HepG2 (cell line): ENCODE measurements at regions not wholly inside any gene's neighbourhood (a gene's known extent, or its start where the extent isn't known, plus 50 kb on each side); places are given as distances from the start of the nearest gene placed in this dataset.

Experiments used
- ATAC-seq: fragments of 200-7000 bp; cut with Tn5 transposase; 3 replicates; pipeline ENCODE4 v1.9.1; 2020; ENCODE audit warnings: mild to moderate bottlenecking, moderate library complexity
- BruUV-seq: library from RNA; stranded (reverse); fragments of 400-500 nt; replicated peaks from 2 replicates; lab custom pipeline; 2021; lab: Mats Ljungman, UMichigan
- CTCF ChIA-PET: fragments of 300-600 bp; formaldehyde crosslinking; extraction: SDS; loops from one replicate; lab custom pipeline; 2021; ENCODE audit warnings: low total read pairs, inconsistent platforms, low intra/inter-chr PET ratio; lab: Yijun Ruan, JAX
- POLR2A ChIA-PET: fragments of 350-600 bp; sonication (Branson Sonifier 250); formaldehyde crosslinking; loops from one replicate; lab custom pipeline; 2020; ENCODE audit warnings: antibody characterized with exemption, inconsistent platforms; lab: Yijun Ruan, JAX
- DNase-seq: peaks from one replicate; pipeline ENCODE4 v3.0.0-alpha.2; 2015; ENCODE audit warnings: low spot score
- FAIRE-seq: peaks from 3 replicates; lab custom pipeline; 2011; peaks lifted over from hg19 to GRCh38; lab: Jason Lieb, UNC
- H2AFZ ChIP-seq: one replicate; pipeline ENCODE4 v1.6.1; 2011; ENCODE audit warnings: low read length, inconsistent platforms
- H3K27ac ChIP-seq: fragments of 300-600 bp; 3 replicates; pipeline ENCODE4 v1.8.0; 2011; ENCODE audit warnings: mixed run types, mild to moderate bottlenecking, mixed read lengths, low read length, inconsistent platforms; ENCODE audit not compliant: insufficient read depth; ENCODE audit errors: extremely low read length
- H3K27me3 ChIP-seq, 2 experiments: fragments of 200-600 bp in 1 of 2; 2 replicates in 1 of 2; 3 replicates in 1 of 2; pipeline versions ENCODE4 v1.6.0 to v1.8.0; 2011; ENCODE audit warnings: low read length in 2 of 2, mild to moderate bottlenecking in 2 of 2, moderate library complexity in 2 of 2, inconsistent platforms in 1 of 2; ENCODE audit not compliant: insufficient read depth in 2 of 2, control insufficient read depth in 1 of 2
- H3K36me3 ChIP-seq, 2 experiments: fragments of 200-600 bp in 1 of 2; replicated peaks in 1 of 2; 2 replicates in 1 of 2; 3 replicates in 1 of 2; pipeline versions ENCODE4 v1.5.1 to v1.8.0; 2011; ENCODE audit warnings: low read length in 2 of 2, inconsistent platforms in 1 of 2; ENCODE audit not compliant: insufficient read depth in 2 of 2, control insufficient read depth in 1 of 2
- H3K4me1 ChIP-seq: 2 replicates; pipeline ENCODE4 v1.5.1; 2012; ENCODE audit warnings: low read length, inconsistent platforms; ENCODE audit not compliant: insufficient read depth
- H3K4me2 ChIP-seq: 2 replicates; pipeline ENCODE4 v1.6.0; 2011; ENCODE audit warnings: low read depth, low read length, inconsistent platforms
- H3K4me3 ChIP-seq, 3 experiments: fragments of 200-600 bp in 1 of 3; sonication (generic), shearing (Covaris generic) in 1 of 3; replicated peaks in 1 of 3; 2 replicates each; pipeline ENCODE4 v1.5.1; 2011 to 2016; ENCODE audit warnings: low read length in 3 of 3, inconsistent platforms in 2 of 3, low read depth in 2 of 3, mild to moderate bottlenecking in 2 of 3, control low read depth in 1 of 3, mixed read lengths in 1 of 3; ENCODE audit not compliant: insufficient read depth in 1 of 3
- H3K79me2 ChIP-seq: one replicate; pipeline ENCODE4 v1.6.1; 2011; ENCODE audit warnings: low read length, inconsistent platforms; ENCODE audit not compliant: insufficient read depth
- H3K9ac ChIP-seq: 2 replicates; pipeline ENCODE4 v1.6.0; 2011; ENCODE audit warnings: mild to moderate bottlenecking, low read depth, low read length, inconsistent platforms; ENCODE audit not compliant: insufficient read depth
- H3K9me3 ChIP-seq: 2 replicates; pipeline ENCODE4 v1.5.1; 2012; ENCODE audit warnings: mild to moderate bottlenecking, low read length
- H4K20me1 ChIP-seq: 2 replicates; pipeline ENCODE4 v1.6.0; 2011; ENCODE audit warnings: inconsistent platforms, mild to moderate bottlenecking, low read length, moderate library complexity; ENCODE audit not compliant: insufficient read depth
- ATF2 ChIP-seq: sonication (generic); formaldehyde crosslinking; IDR thresholded peaks from 2 replicates; pipeline ENCODE4 v1.4.0; 2020; ENCODE audit warnings: missing genetic modification reagents
- FOXM1 ChIP-seq: sonication (generic); formaldehyde crosslinking; IDR thresholded peaks from 2 replicates; pipeline ENCODE4 v1.5.0; 2020; ENCODE audit warnings: missing genetic modification reagents
- MIER3 ChIP-seq: IDR thresholded peaks from 2 replicates; pipeline ENCODE4 v1.6.1; 2016; ENCODE audit warnings: missing compliant biosample characterization, borderline replicate concordance
- RCOR2 ChIP-seq: IDR thresholded peaks from 2 replicates; pipeline ENCODE4 v1.6.1; 2016; ENCODE audit warnings: missing biosample characterization, missing genetic modification reagents
- RERE ChIP-seq: IDR thresholded peaks from 2 replicates; pipeline ENCODE4 v1.6.1; 2016; ENCODE audit warnings: low read depth, missing genetic modification reagents, missing compliant biosample characterization
- SP140L ChIP-seq: sonication (generic); formaldehyde crosslinking; IDR thresholded peaks from 2 replicates; pipeline ENCODE4 v1.4.0; 2020; ENCODE audit warnings: missing genetic modification reagents, borderline replicate concordance
- TCF7 ChIP-seq: sonication (generic); IDR thresholded peaks from 2 replicates; pipeline ENCODE4 v1.6.1; 2016; ENCODE audit warnings: antibody characterized with exemption, low read depth
- ZBTB26 ChIP-seq: IDR thresholded peaks from 2 replicates; pipeline ENCODE4 v1.6.1; 2016; ENCODE audit warnings: missing compliant biosample characterization, missing genetic modification reagents, borderline replicate concordance
- ZBTB7A ChIP-seq: sonication (generic); formaldehyde crosslinking; IDR thresholded peaks from 2 replicates; pipeline ENCODE4 v1.8.0; 2022; ENCODE audit warnings: mild to moderate bottlenecking, missing genetic modification reagents
- ZFX ChIP-seq: sonication (generic); formaldehyde crosslinking; IDR thresholded peaks from 2 replicates; pipeline ENCODE4 v1.4.0; 2020; ENCODE audit warnings: mild to moderate bottlenecking, low read depth, missing genetic modification reagents, moderate library complexity
- ZNF263 ChIP-seq: sonication (generic); formaldehyde crosslinking; IDR thresholded peaks from 2 replicates; pipeline ENCODE4 v1.4.0; 2020; ENCODE audit warnings: missing genetic modification reagents
- ZNF451 ChIP-seq: sonication (generic); formaldehyde crosslinking; IDR thresholded peaks from 2 replicates; pipeline ENCODE4 v1.5.0; 2020; ENCODE audit warnings: mild to moderate bottlenecking, missing genetic modification reagents
- ZNF503 ChIP-seq: sonication (generic); formaldehyde crosslinking; IDR thresholded peaks from 2 replicates; pipeline ENCODE4 v1.4.0; 2020; ENCODE audit warnings: missing genetic modification reagents
- ZNF572 ChIP-seq: sonication (generic); formaldehyde crosslinking; IDR thresholded peaks from 2 replicates; pipeline ENCODE4 v1.5.1; 2020; ENCODE audit warnings: mild to moderate bottlenecking, missing genetic modification reagents
- WGBS: methylation state at CpG from one replicate; pipeline ENCODE4 v1.1.6; 2017; ENCODE audit warnings: low lambda C conversion rate; 5-methylcytosine and 5-hydroxymethylcytosine counted together
- in situ Hi-C: cut with HindIII; loops from 2 replicates; pipeline ENCODE4 v1.10.0; 2017; ENCODE audit warnings: low pct_unique_long_range_greater_than_20kb; ENCODE audit not compliant: extremely low pct_ligation_motif_present
- intact Hi-C: fragments of 100-400 bp; cut with micrococcal nuclease; formaldehyde crosslinking; loops from one replicate; pipeline ENCODE4 v1.10.0; 2022; ENCODE audit not compliant: unreplicated experiment

- Histone ChIP-seq H3K4me2 (peak overlapping the region; percentile 64), H3K4me1 (peaks cover 100% of the 10 kb centered on the region), H3K27ac (peak overlapping the region; percentile 91), H3K4me3 (peak overlapping the region in 1 of 3 experiments; percentile 40; a peak in 1 of 6 replicates), H2AFZ (no peak overlapping the region), H3K79me2 (no peaks in the 10 kb centered on the region), H3K9me3 (no peaks in the 10 kb centered on the region), H4K20me1 (no peaks in the 10 kb centered on the region), H3K9ac (peak overlapping the region; percentile 71), H3K36me3 (no peaks in the 10 kb centered on the region), H3K27me3 (no peaks in the 10 kb centered on the region)
- peak; percentile 62 for ATAC-seq
- DNase-seq = peak; percentile 91
- ChIA-PET POLR2A (interaction anchor here (0.8 to 6.4 kb wide), 12 partner anchors 8 to 66 kb away, joined by 3 to 88 read pairs (median 6); partner anchors contain the start of gene ADRA2C), CTCF (no interaction called here)
- intact Hi-C loops = loop anchor here (1.0 kb wide), 1 partner anchor 47 kb away; no protein-coding TSS in a partner anchor
- BruUV-seq = TSS peak; percentile 62
- peak; percentile 63 for FAIRE-seq
- in situ Hi-C loops = no loop called here
- WGBS = 0% methylated on average over 5 of the region's 13 CpGs
- TF ChIP-seq SP140L (CRISPR knock-in tag) (no peak), ZNF263 (CRISPR knock-in tag) (peak; percentile 79), ZNF451 (CRISPR knock-in tag) (peak; percentile 82; the same call in 1 of the 2 replicates), ZFX (peak; percentile 88), ATF2 (CRISPR knock-in tag) (peak; percentile 83; the same call in 1 of the 2 replicates), FOXM1 (no peak), MIER3 (CRISPR knock-in tag) (peak; percentile 89), ZBTB7A (CRISPR knock-in tag) (peak; percentile 69), RCOR2 (CRISPR knock-in tag) (peak; percentile 69; the same call in 1 of the 2 replicates), ZNF572 (peak; percentile 12; the same call in 1 of the 2 replicates), RERE (CRISPR knock-in tag) (peak; percentile 53; the same call in 1 of the 2 replicates), ZBTB26 (CRISPR knock-in tag) (peak; percentile 63; the same call in 1 of the 2 replicates), ZNF503 (CRISPR knock-in tag) (peak; percentile 73; the same call in 1 of the 2 replicates), TCF7 (peak; percentile 84)
Measured at GRCh38 chr4:3830774-3831528, 64.8 kb downstream of the ADRA2C start.
